HEK293 (cell line): ENCODE measurements at regions not wholly inside any gene's neighbourhood (a gene's known extent, or its start where the extent isn't known, plus 50 kb on each side); places are given as distances from the start of the nearest gene placed in this dataset.

Experiments used
- CTCF ChIA-PET: fragments of 350-600 bp; formaldehyde crosslinking; extraction: SDS; loops from one replicate; lab custom pipeline; 2021; ENCODE audit warnings: antibody characterized with exemption; lab: Yijun Ruan, JAX
- POLR2A ChIA-PET: fragments of 300-600 bp; formaldehyde crosslinking; extraction: SDS; loops from one replicate; lab custom pipeline; 2020; ENCODE audit warnings: antibody characterized with exemption, inconsistent platforms; lab: Yijun Ruan, JAX
- H3K27ac ChIP-seq: fragments of 200-500 bp; sonication (Bioruptor generic); 2 replicates; pipeline ENCODE4 v1.5.1; 2014; ENCODE audit warnings: low read depth, low read length, control low read depth, inconsistent platforms; ENCODE audit errors: extremely low read depth
- H3K36me3 ChIP-seq, 2 experiments: fragments of 200-500 bp in 1 of 2; sonication (Bioruptor generic) in 1 of 2; 1 replicate in 1 of 2; 2 replicates in 1 of 2; pipeline ENCODE4 v1.5.1; 2014 to 2017; ENCODE audit warnings: inconsistent platforms in 2 of 2, low read length in 2 of 2; ENCODE audit not compliant: control insufficient read depth in 2 of 2, insufficient read depth in 1 of 2
- H3K4me1 ChIP-seq: fragments of 200-500 bp; sonication (Bioruptor generic); 2 replicates; pipeline ENCODE4 v1.5.1; 2014; ENCODE audit warnings: mild to moderate bottlenecking, low read length, inconsistent platforms; ENCODE audit not compliant: control insufficient read depth, insufficient read depth
- H3K4me3 ChIP-seq: 2 replicates; pipeline ENCODE4 v1.5.1; 2011; ENCODE audit warnings: low read depth, mild to moderate bottlenecking, control low read depth, low read length, moderate library complexity
- H3K9me3 ChIP-seq: fragments of 200-500 bp; sonication (Bioruptor generic); 2 replicates; pipeline ENCODE4 v1.5.1; 2014; ENCODE audit warnings: low read depth, low read length, inconsistent platforms; ENCODE audit not compliant: control insufficient read depth, insufficient read depth
- EGR2 ChIP-seq: fragments of 450-650 bp; formaldehyde crosslinking; IDR thresholded peaks from 2 replicates; pipeline ENCODE4 v1.5.1; 2016; ENCODE audit warnings: low read depth, missing biosample characterization, missing genetic modification characterization
- FEZF1 ChIP-seq: fragments of 450-650 bp; formaldehyde crosslinking; IDR thresholded peaks from 2 replicates; pipeline ENCODE4 v1.5.1; 2016; ENCODE audit warnings: missing biosample characterization, missing genetic modification characterization
- HOXD13 ChIP-seq: sonication (generic); formaldehyde crosslinking; IDR thresholded peaks from 2 replicates; pipeline ENCODE4 v1.8.0; 2022; ENCODE audit warnings: missing genetic modification reagents, borderline replicate concordance
- KLF16 ChIP-seq: fragments of 450-650 bp; formaldehyde crosslinking; IDR thresholded peaks from 2 replicates; pipeline ENCODE4 v1.5.1; 2017; ENCODE audit warnings: missing biosample characterization, missing genetic modification characterization
- KLF7 ChIP-seq: fragments of 450-650 bp; formaldehyde crosslinking; IDR thresholded peaks from 2 replicates; pipeline ENCODE4 v1.5.1; 2016; ENCODE audit warnings: missing biosample characterization, missing genetic modification characterization, borderline replicate concordance
- SALL2 ChIP-seq: fragments of 450-650 bp; formaldehyde crosslinking; IDR thresholded peaks from 2 replicates; pipeline ENCODE4 v1.5.0; 2017; ENCODE audit warnings: missing biosample characterization, mild to moderate bottlenecking, missing genetic modification characterization, borderline replicate concordance
- ZBTB20 ChIP-seq: fragments of 450-650 bp; formaldehyde crosslinking; IDR thresholded peaks from 2 replicates; pipeline ENCODE4 v1.5.1; 2016; ENCODE audit warnings: missing biosample characterization, missing genetic modification characterization
- ZEB2 ChIP-seq: fragments of 450-650 bp; formaldehyde crosslinking; IDR thresholded peaks from 2 replicates; pipeline ENCODE4 v1.5.1; 2016; ENCODE audit warnings: missing biosample characterization, missing genetic modification characterization
- ZNF184 ChIP-seq: fragments of 450-650 bp; IDR thresholded peaks from 2 replicates; pipeline ENCODE4 v1.5.1; 2018; ENCODE audit warnings: missing biosample characterization, mild to moderate bottlenecking, missing genetic modification characterization
- ZNF239 ChIP-seq: fragments of 450-650 bp; formaldehyde crosslinking; IDR thresholded peaks from 2 replicates; pipeline ENCODE4 v1.5.1; 2016; ENCODE audit warnings: missing biosample characterization, missing genetic modification characterization
- ZNF26 ChIP-seq: fragments of 450-650 bp; formaldehyde crosslinking; IDR thresholded peaks from 2 replicates; pipeline ENCODE4 v1.5.1; 2016; ENCODE audit warnings: missing biosample characterization, missing genetic modification characterization
- ZNF324 ChIP-seq: fragments of 450-650 bp; formaldehyde crosslinking; IDR thresholded peaks from 2 replicates; pipeline ENCODE4 v1.5.1; 2016; ENCODE audit warnings: missing biosample characterization, missing genetic modification characterization
- ZNF366 ChIP-seq: fragments of 450-650 bp; formaldehyde crosslinking; conservative IDR thresholded peaks from 2 replicates; pipeline ENCODE4 v1.5.1; 2016; ENCODE audit warnings: missing biosample characterization, missing genetic modification characterization
- ZNF530 ChIP-seq: fragments of 450-650 bp; formaldehyde crosslinking; IDR thresholded peaks from 2 replicates; pipeline ENCODE4 v1.5.1; 2016; ENCODE audit warnings: low read depth, missing biosample characterization, missing genetic modification characterization
- ZNF580 ChIP-seq: fragments of 450-650 bp; formaldehyde crosslinking; IDR thresholded peaks from 2 replicates; pipeline ENCODE4 v1.5.1; 2016; ENCODE audit warnings: missing biosample characterization, missing genetic modification characterization
- ZNF701 ChIP-seq: fragments of 450-650 bp; formaldehyde crosslinking; IDR thresholded peaks from 2 replicates; pipeline ENCODE4 v1.5.1; 2016; ENCODE audit warnings: missing biosample characterization, missing genetic modification characterization
- ZNF76 ChIP-seq: fragments of 450-650 bp; formaldehyde crosslinking; IDR thresholded peaks from 2 replicates; pipeline ENCODE4; 2016; ENCODE audit warnings: low read depth, missing biosample characterization, missing genetic modification characterization, borderline replicate concordance
- ZSCAN16 ChIP-seq: fragments of 450-650 bp; formaldehyde crosslinking; IDR thresholded peaks from 2 replicates; pipeline ENCODE4 v1.5.1; 2016; ENCODE audit warnings: missing biosample characterization, missing genetic modification characterization
- ZSCAN18 ChIP-seq: fragments of 450-650 bp; formaldehyde crosslinking; IDR thresholded peaks from 2 replicates; pipeline ENCODE4 v1.5.1; 2016; ENCODE audit warnings: missing biosample characterization, missing genetic modification characterization
- TF ChIP-seq, protein P1 (sequence below): fragments of 450-650 bp; formaldehyde crosslinking; IDR thresholded peaks from 2 replicates; pipeline ENCODE4 v1.5.1; 2017; ENCODE audit warnings: missing biosample characterization, missing genetic modification characterization
- TF ChIP-seq, protein P2 (sequence below): fragments of 450-650 bp; formaldehyde crosslinking; IDR thresholded peaks from 2 replicates; pipeline ENCODE4 v1.5.1; 2016; ENCODE audit warnings: missing biosample characterization, missing genetic modification characterization, borderline replicate concordance

- POLR2A ChIA-PET: no interaction called here
- Histone ChIP-seq H3K27ac (no peak overlapping the region), H3K36me3 (no peaks in the 10 kb centered on the region), H3K4me1 (no peaks in the 10 kb centered on the region), H3K4me3 (no peak overlapping the region), H3K9me3 (no peaks in the 10 kb centered on the region)
- no peak for TF ChIP-seq ZNF76
- CTCF ChIA-PET: no interaction called here
These were observed 134.0 kb downstream of the ANXA5 start for GRCh38 chr4:121562811-121563210.

- POLR2A ChIA-PET: no interaction called here
- no peak for TF ChIP-seq ZSCAN18 (tag by site-specific recombination)
- Histone ChIP-seq H3K36me3 (no peaks in the 10 kb centered on the region), H3K4me3 (no peak overlapping the region), H3K4me1 (no peaks in the 10 kb centered on the region), H3K9me3 (no peaks in the 10 kb centered on the region), H3K27ac (no peak overlapping the region)
- CTCF ChIA-PET: no interaction called here
These were observed 141.3 kb downstream of the ANXA5 start for GRCh38 chr4:121555315-121556107.

- ChIA-PET CTCF (no interaction called here), POLR2A (no interaction called here)
These were observed 142.4 kb downstream of the ANXA5 start for GRCh38 chr4:121554382-121554781.

More at GRCh38 chr4:121554382-121554781, 142.4 kb downstream of the ANXA5 start:
- Histone ChIP-seq H3K4me1 (no peaks in the 10 kb centered on the region), H3K27ac (no peak overlapping the region), H3K36me3 (no peaks in the 10 kb centered on the region), H3K9me3 (no peaks in the 10 kb centered on the region), H3K4me3 (no peak overlapping the region)
- TF ChIP-seq KLF16 (tag by site-specific recombination): no peak
- TF ChIP-seq HOXD13 (CRISPR knock-in tag): no peak
- no peak for TF ChIP-seq ZNF701 (tag by site-specific recombination)
- TF ChIP-seq, protein P1, sequence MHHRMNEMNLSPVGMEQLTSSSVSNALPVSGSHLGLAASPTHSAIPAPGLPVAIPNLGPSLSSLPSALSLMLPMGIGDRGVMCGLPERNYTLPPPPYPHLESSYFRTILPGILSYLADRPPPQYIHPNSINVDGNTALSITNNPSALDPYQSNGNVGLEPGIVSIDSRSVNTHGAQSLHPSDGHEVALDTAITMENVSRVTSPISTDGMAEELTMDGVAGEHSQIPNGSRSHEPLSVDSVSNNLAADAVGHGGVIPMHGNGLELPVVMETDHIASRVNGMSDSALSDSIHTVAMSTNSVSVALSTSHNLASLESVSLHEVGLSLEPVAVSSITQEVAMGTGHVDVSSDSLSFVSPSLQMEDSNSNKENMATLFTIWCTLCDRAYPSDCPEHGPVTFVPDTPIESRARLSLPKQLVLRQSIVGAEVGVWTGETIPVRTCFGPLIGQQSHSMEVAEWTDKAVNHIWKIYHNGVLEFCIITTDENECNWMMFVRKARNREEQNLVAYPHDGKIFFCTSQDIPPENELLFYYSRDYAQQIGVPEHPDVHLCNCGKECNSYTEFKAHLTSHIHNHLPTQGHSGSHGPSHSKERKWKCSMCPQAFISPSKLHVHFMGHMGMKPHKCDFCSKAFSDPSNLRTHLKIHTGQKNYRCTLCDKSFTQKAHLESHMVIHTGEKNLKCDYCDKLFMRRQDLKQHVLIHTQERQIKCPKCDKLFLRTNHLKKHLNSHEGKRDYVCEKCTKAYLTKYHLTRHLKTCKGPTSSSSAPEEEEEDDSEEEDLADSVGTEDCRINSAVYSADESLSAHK (tag by site-specific recombination): no peak
- TF ChIP-seq ZNF530 (tag by site-specific recombination): no peak
- no peak for TF ChIP-seq ZNF26 (tag by site-specific recombination)
- no peak for TF ChIP-seq ZSCAN16 (tag by site-specific recombination)
- no peak for TF ChIP-seq ZNF580 (tag by site-specific recombination)
- no peak for TF ChIP-seq FEZF1 (tag by site-specific recombination)
- TF ChIP-seq, protein P2, sequence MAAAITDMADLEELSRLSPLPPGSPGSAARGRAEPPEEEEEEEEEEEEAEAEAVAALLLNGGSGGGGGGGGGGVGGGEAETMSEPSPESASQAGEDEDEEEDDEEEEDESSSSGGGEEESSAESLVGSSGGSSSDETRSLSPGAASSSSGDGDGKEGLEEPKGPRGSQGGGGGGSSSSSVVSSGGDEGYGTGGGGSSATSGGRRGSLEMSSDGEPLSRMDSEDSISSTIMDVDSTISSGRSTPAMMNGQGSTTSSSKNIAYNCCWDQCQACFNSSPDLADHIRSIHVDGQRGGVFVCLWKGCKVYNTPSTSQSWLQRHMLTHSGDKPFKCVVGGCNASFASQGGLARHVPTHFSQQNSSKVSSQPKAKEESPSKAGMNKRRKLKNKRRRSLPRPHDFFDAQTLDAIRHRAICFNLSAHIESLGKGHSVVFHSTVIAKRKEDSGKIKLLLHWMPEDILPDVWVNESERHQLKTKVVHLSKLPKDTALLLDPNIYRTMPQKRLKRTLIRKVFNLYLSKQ (tag by site-specific recombination): no peak
- TF ChIP-seq ZEB2 (tag by site-specific recombination): no peak
- no peak for TF ChIP-seq ZNF324 (tag by site-specific recombination)
- no peak for TF ChIP-seq EGR2 (tag by site-specific recombination)
- TF ChIP-seq KLF7: no peak
- TF ChIP-seq ZNF184: no peak
- no peak for TF ChIP-seq SALL2 (tag by site-specific recombination)
- no peak for TF ChIP-seq ZBTB20
- TF ChIP-seq ZNF239 (tag by site-specific recombination): no peak
- no peak for TF ChIP-seq ZNF366
